ENCODE measurements at regions not wholly inside any gene's neighbourhood (a gene's known extent, or its start where the extent isn't known, plus 50 kb on each side); places are given as distances from the start of the nearest gene placed in this dataset.

DNA sequence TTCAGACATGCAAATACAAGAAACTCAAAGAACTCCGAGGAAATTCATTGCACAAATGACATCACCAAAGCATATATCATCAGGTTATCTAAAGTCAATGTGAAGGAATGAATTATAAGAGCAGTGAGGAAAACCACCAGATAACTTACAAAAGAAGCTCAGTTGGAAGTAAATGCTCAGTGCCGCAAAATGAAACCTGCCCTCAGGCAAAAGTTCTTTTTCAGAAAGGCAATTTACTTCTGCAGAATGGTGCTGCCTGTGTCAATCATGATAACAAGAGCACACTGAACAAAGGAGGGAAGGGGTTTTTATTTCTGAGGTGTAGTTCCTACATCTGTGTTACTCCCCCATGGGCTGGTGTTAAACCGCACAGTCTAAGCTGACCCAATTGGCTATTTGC lies 550.6 kb upstream of the SEMA3D start:
- no peaks in the 10 kb centered on the region for H3F3A ChIP-seq (ENCODE audit: control insufficient read depth, insufficient read depth)
- H3K36me3 ChIP-seq (ENCODE audit: control insufficient read depth, low read length), result no peaks in the 10 kb centered on the region
- H4K20me1 ChIP-seq (ENCODE audit: control insufficient read depth, insufficient read depth, low read depth, low read length), result no peaks in the 10 kb centered on the region
- no peaks in the 10 kb centered on the region for H3K9me2 ChIP-seq (replicated peaks; ENCODE audit: control insufficient read depth, low read length)
- no peaks in the 10 kb centered on the region for H3K4me1 ChIP-seq (ENCODE audit: control insufficient read depth, low read length)
- H3K27me3 ChIP-seq (ENCODE audit: control insufficient read depth, low read length), result no peaks in the 10 kb centered on the region
- no peak overlapping the region for H3K27ac ChIP-seq (ENCODE audit: low read depth, low read length)
- no peak for TF ChIP-seq EZH2phosphoT487 (IDR thresholded peaks at IDR 0.05; ENCODE audit: borderline replicate concordance, low read length)
- H3K9me3 ChIP-seq (ENCODE audit: control insufficient read depth, insufficient read depth, low read length), result peaks cover 4% of the 10 kb centered on the region; the same call in 1 of the 2 replicates
- no peaks in the 10 kb centered on the region for H3K79me2 ChIP-seq (ENCODE audit: control insufficient read depth, low read length)
- no peak overlapping the region for H3K4me3 ChIP-seq (ENCODE audit: low read length)
- no peak overlapping the region for H3K4me2 ChIP-seq (ENCODE audit: low read length)

DNA sequence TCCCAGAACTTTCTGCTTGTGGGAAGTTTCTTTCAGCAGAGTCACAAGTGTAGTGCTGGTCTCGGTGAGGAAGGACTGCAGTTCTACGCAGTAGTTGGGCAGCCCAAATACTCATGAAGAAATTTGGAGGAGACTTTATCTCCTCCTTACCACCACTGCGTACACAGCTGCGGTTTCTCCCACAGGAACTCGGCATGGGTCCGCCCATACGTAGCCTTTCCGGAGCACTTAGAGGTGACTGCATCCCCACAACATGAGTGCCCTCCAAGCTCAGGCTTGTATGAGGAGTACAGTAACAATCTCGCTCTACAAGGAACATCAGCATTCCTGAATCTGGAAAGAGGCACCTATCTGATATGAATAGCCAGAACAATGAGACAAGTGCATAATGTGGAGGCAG lies 549.2 kb upstream of the SEMA3D start:
- no peaks in the 10 kb centered on the region for H3K9me2 ChIP-seq (replicated peaks; ENCODE audit: control insufficient read depth, low read length)
- no peak overlapping the region for H3K4me3 ChIP-seq (ENCODE audit: low read length)
- no peaks in the 10 kb centered on the region for H3K36me3 ChIP-seq (ENCODE audit: control insufficient read depth, low read length)
- no peak for TF ChIP-seq EZH2phosphoT487 (IDR thresholded peaks at IDR 0.05; ENCODE audit: borderline replicate concordance, low read length)
- TF ChIP-seq, protein P1, sequence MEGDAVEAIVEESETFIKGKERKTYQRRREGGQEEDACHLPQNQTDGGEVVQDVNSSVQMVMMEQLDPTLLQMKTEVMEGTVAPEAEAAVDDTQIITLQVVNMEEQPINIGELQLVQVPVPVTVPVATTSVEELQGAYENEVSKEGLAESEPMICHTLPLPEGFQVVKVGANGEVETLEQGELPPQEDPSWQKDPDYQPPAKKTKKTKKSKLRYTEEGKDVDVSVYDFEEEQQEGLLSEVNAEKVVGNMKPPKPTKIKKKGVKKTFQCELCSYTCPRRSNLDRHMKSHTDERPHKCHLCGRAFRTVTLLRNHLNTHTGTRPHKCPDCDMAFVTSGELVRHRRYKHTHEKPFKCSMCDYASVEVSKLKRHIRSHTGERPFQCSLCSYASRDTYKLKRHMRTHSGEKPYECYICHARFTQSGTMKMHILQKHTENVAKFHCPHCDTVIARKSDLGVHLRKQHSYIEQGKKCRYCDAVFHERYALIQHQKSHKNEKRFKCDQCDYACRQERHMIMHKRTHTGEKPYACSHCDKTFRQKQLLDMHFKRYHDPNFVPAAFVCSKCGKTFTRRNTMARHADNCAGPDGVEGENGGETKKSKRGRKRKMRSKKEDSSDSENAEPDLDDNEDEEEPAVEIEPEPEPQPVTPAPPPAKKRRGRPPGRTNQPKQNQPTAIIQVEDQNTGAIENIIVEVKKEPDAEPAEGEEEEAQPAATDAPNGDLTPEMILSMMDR (IDR thresholded peaks at IDR 0.05; ENCODE audit: low read depth, low read length, poor library complexity, severe bottlenecking), result no peak
- H4K20me1 ChIP-seq (ENCODE audit: control insufficient read depth, insufficient read depth, low read depth, low read length), result no peaks in the 10 kb centered on the region
- no peak overlapping the region for H3K4me2 ChIP-seq (ENCODE audit: low read length)
- H3K4me1 ChIP-seq (ENCODE audit: control insufficient read depth, low read length), result no peaks in the 10 kb centered on the region
- H3K9me3 ChIP-seq (ENCODE audit: control insufficient read depth, insufficient read depth, low read length), result peaks cover 4% of the 10 kb centered on the region; the same call in 1 of the 2 replicates
- H3K79me2 ChIP-seq (ENCODE audit: control insufficient read depth, low read length), result no peaks in the 10 kb centered on the region
- H3K27ac ChIP-seq (ENCODE audit: low read depth, low read length), result no peak overlapping the region
- H3F3A ChIP-seq (ENCODE audit: control insufficient read depth, insufficient read depth), result no peaks in the 10 kb centered on the region
- no peaks in the 10 kb centered on the region for H3K27me3 ChIP-seq (ENCODE audit: control insufficient read depth, low read length)

DNA sequence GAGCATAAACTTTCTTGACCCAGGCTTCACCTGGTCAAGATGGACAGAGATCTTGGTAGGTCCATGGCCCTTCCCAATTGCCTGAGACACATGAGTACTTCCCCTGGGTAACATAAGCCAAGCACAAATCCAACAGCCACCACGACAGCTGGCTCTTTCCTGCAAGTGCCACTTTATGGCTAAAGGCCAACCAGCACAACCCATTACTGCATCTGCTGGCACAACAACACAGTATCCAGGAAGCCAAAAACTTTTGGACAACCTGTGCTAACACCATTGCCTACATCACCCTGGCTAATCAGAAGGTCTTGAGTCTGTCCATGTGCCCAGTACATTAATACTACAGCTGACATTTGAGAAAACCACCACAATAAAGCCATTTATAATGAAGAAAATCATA lies 548.0 kb upstream of the SEMA3D start:
- H3K79me2 ChIP-seq (ENCODE audit: control insufficient read depth, low read length), result no peaks in the 10 kb centered on the region
- H3K4me1 ChIP-seq (ENCODE audit: control insufficient read depth, low read length), result no peaks in the 10 kb centered on the region
- H3K36me3 ChIP-seq (ENCODE audit: control insufficient read depth, low read length), result no peaks in the 10 kb centered on the region
- no peak overlapping the region for H3K4me2 ChIP-seq (ENCODE audit: low read length)
- no peaks in the 10 kb centered on the region for H4K20me1 ChIP-seq (ENCODE audit: control insufficient read depth, insufficient read depth, low read depth, low read length)
- no peaks in the 10 kb centered on the region for H3K27me3 ChIP-seq (ENCODE audit: control insufficient read depth, low read length)
- no peaks in the 10 kb centered on the region for H3F3A ChIP-seq (ENCODE audit: control insufficient read depth, insufficient read depth)
- TF ChIP-seq, protein P1 (IDR thresholded peaks at IDR 0.05; ENCODE audit: low read depth, low read length, poor library complexity, severe bottlenecking), result no peak
- no peak for TF ChIP-seq EZH2phosphoT487 (IDR thresholded peaks at IDR 0.05; ENCODE audit: borderline replicate concordance, low read length)
- no peak overlapping the region for H3K4me3 ChIP-seq (ENCODE audit: low read length)
- H3K9me2 ChIP-seq (replicated peaks; ENCODE audit: control insufficient read depth, low read length), result no peaks in the 10 kb centered on the region
- no peak overlapping the region for H3K27ac ChIP-seq (ENCODE audit: low read depth, low read length)
- peaks cover 4% of the 10 kb centered on the region; the same call in 1 of the 2 replicates for H3K9me3 ChIP-seq (ENCODE audit: control insufficient read depth, insufficient read depth, low read length)

DNA sequence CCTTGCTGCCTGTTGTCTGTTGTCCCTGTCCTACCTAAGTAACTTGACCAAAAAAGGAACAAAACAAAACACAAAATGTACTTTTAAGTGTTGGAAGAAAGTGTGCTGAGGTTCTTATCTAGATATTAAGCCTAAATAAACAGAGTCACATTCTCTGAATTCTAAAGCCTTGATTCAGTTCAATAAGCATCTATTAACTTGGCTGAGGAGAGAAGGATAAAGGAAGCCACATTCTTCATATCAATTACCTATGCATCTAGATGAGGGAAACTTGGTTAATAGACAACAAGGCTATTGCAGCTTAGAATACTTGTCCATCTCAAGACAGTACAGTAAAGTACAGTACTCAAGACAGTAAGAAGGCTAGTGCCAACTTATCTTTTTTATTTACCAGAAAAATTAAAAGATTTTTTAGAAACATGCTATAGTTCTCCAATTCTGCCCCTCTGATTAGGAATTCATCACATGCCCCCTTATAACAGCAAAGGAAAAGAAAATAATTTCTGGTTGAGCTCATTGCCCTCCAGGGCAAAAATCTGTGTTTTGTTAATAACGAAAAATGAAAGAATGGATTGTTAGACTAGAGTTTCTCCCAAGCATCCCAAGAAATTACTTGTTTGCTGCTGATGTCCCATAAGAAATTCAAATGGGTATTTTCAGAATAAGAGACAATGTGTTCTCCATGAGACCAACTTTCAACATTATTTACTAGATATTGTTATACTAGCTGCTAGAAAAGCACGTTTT lies 546.5 kb upstream of the SEMA3D start:
- Histone ChIP-seq H3K36me3 (ENCODE audit: control insufficient read depth, low read length) (no peaks in the 10 kb centered on the region), H3K79me2 (ENCODE audit: control insufficient read depth, low read length) (no peaks in the 10 kb centered on the region), H3F3A (ENCODE audit: control insufficient read depth, insufficient read depth) (no peaks in the 10 kb centered on the region), H3K4me2 (ENCODE audit: low read length) (no peak overlapping the region), H4K20me1 (ENCODE audit: control insufficient read depth, insufficient read depth, low read depth, low read length) (no peaks in the 10 kb centered on the region), H3K27ac (ENCODE audit: low read depth, low read length) (no peak overlapping the region), H3K9me2 (replicated peaks; ENCODE audit: control insufficient read depth, low read length) (no peaks in the 10 kb centered on the region), H3K4me1 (ENCODE audit: control insufficient read depth, low read length) (no peaks in the 10 kb centered on the region), H3K27me3 (ENCODE audit: control insufficient read depth, low read length) (no peaks in the 10 kb centered on the region), H3K9me3 (ENCODE audit: control insufficient read depth, insufficient read depth, low read length) (peaks cover 4% of the 10 kb centered on the region; the same call in 1 of the 2 replicates), H3K4me3 (ENCODE audit: low read length) (no peak overlapping the region)
- TF ChIP-seq, protein P1 (IDR thresholded peaks at IDR 0.05; ENCODE audit: low read depth, low read length, poor library complexity, severe bottlenecking), result no peak
- TF ChIP-seq EZH2phosphoT487 (IDR thresholded peaks at IDR 0.05; ENCODE audit: borderline replicate concordance, low read length), result no peak
